Ishikawa (cell line): ENCODE measurements at regions not wholly inside any gene's neighbourhood (a gene's known extent, or its start where the extent isn't known, plus 50 kb on each side); places are given as distances from the start of the nearest gene placed in this dataset.

Experiments used
- CEBPB ChIP-seq: IDR thresholded peaks from 2 replicates; pipeline ENCODE4 v1.6.1; 2012
- CREB1 ChIP-seq: IDR thresholded peaks from 2 replicates; pipeline ENCODE4 v1.6.1; 2012; ENCODE audit warnings: low read depth
- EGR1 ChIP-seq: IDR thresholded peaks from 2 replicates; pipeline ENCODE4 v1.6.1; 2012
- EP300 ChIP-seq: IDR thresholded peaks from 2 replicates; pipeline ENCODE4 v1.6.1; 2012; ENCODE audit warnings: borderline replicate concordance
- FOXM1 ChIP-seq: IDR thresholded peaks from 2 replicates; pipeline ENCODE4 v1.6.1; 2012; ENCODE audit warnings: low read depth, borderline replicate concordance
- NFIC ChIP-seq: IDR thresholded peaks from 2 replicates; pipeline ENCODE4 v1.6.1; 2012
- RAD21 ChIP-seq: IDR thresholded peaks from 2 replicates; pipeline ENCODE4 v1.6.1; 2012; ENCODE audit warnings: low read depth
- TAF1 ChIP-seq: IDR thresholded peaks from 2 replicates; pipeline ENCODE4 v1.6.1; 2012; ENCODE audit warnings: low read depth, mild to moderate bottlenecking
- TCF12 ChIP-seq: IDR thresholded peaks from 2 replicates; pipeline ENCODE4 v1.6.1; 2012; ENCODE audit warnings: low read depth
- TEAD4 ChIP-seq: IDR thresholded peaks from 2 replicates; pipeline ENCODE4 v1.6.1; 2012
- YY1 ChIP-seq: IDR thresholded peaks from 2 replicates; pipeline ENCODE4 v1.6.1; 2012; ENCODE audit warnings: low read depth
- TF ChIP-seq, protein P1 (sequence below): IDR thresholded peaks from 2 replicates; pipeline ENCODE4 v1.6.1; 2012
- TF ChIP-seq, protein P2 (sequence below): IDR thresholded peaks from 2 replicates; pipeline ENCODE4 v1.6.1; 2012; ENCODE audit warnings: low read depth, mild to moderate bottlenecking
- TF ChIP-seq, protein P3 (sequence below): IDR thresholded peaks from 2 replicates; pipeline ENCODE4 v1.6.1; 2012

DNA sequence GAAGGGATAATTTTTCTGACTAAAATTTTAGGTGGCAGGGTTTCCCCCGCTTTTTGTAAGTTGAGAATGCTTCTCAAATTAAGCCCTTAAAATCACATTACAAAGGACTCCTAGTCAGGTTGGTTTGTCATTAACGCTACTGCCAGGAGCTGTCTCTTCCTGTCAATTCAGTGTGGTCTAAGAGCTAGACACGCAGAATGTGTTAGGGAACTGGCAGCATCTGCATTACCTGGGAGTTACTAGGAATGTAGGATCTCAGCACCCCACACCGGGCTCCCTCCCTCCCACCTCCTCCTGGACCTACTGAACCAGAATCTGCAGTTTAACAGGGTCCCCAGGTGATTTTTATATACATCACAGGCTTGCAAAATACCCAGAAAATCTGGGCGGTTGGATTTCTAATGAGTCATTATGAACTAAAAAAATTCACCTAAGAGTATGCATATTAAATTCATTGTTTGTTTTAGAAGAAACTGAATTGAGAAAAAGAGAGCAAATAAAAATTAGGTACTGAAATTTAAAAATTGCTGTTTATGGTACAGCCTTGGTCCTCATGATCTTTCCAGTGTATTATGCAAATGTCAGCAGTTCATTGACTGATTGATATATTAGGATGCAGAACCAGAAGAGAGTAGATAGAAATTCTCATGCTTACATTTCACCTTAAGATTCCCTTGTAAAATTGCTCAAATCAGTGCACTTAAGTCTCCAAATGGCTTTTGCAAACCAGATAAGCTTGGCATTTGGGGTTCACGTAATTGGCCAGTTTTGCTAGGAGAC lies 130.9 kb upstream of the ITGA6 start:
- TF ChIP-seq, protein P1, sequence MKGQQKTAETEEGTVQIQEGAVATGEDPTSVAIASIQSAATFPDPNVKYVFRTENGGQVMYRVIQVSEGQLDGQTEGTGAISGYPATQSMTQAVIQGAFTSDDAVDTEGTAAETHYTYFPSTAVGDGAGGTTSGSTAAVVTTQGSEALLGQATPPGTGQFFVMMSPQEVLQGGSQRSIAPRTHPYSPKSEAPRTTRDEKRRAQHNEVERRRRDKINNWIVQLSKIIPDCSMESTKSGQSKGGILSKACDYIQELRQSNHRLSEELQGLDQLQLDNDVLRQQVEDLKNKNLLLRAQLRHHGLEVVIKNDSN = no peak
- TF ChIP-seq TCF12 (no peak), CEBPB (no peak), TAF1 (no peak), EGR1 (no peak), YY1 (no peak), EP300 (no peak), FOXM1 (no peak), CREB1 (no peak), RAD21 (no peak), TEAD4 (no peak), NFIC (no peak)
- TF ChIP-seq, protein P2, sequence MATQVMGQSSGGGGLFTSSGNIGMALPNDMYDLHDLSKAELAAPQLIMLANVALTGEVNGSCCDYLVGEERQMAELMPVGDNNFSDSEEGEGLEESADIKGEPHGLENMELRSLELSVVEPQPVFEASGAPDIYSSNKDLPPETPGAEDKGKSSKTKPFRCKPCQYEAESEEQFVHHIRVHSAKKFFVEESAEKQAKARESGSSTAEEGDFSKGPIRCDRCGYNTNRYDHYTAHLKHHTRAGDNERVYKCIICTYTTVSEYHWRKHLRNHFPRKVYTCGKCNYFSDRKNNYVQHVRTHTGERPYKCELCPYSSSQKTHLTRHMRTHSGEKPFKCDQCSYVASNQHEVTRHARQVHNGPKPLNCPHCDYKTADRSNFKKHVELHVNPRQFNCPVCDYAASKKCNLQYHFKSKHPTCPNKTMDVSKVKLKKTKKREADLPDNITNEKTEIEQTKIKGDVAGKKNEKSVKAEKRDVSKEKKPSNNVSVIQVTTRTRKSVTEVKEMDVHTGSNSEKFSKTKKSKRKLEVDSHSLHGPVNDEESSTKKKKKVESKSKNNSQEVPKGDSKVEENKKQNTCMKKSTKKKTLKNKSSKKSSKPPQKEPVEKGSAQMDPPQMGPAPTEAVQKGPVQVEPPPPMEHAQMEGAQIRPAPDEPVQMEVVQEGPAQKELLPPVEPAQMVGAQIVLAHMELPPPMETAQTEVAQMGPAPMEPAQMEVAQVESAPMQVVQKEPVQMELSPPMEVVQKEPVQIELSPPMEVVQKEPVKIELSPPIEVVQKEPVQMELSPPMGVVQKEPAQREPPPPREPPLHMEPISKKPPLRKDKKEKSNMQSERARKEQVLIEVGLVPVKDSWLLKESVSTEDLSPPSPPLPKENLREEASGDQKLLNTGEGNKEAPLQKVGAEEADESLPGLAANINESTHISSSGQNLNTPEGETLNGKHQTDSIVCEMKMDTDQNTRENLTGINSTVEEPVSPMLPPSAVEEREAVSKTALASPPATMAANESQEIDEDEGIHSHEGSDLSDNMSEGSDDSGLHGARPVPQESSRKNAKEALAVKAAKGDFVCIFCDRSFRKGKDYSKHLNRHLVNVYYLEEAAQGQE = no peak
- TF ChIP-seq, protein P3, sequence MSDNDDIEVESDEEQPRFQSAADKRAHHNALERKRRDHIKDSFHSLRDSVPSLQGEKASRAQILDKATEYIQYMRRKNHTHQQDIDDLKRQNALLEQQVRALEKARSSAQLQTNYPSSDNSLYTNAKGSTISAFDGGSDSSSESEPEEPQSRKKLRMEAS = no peak
